ENCODE measurements at regions not wholly inside any gene's neighbourhood (a gene's known extent, or its start where the extent isn't known, plus 50 kb on each side); places are given as distances from the start of the nearest gene placed in this dataset.

DNA sequence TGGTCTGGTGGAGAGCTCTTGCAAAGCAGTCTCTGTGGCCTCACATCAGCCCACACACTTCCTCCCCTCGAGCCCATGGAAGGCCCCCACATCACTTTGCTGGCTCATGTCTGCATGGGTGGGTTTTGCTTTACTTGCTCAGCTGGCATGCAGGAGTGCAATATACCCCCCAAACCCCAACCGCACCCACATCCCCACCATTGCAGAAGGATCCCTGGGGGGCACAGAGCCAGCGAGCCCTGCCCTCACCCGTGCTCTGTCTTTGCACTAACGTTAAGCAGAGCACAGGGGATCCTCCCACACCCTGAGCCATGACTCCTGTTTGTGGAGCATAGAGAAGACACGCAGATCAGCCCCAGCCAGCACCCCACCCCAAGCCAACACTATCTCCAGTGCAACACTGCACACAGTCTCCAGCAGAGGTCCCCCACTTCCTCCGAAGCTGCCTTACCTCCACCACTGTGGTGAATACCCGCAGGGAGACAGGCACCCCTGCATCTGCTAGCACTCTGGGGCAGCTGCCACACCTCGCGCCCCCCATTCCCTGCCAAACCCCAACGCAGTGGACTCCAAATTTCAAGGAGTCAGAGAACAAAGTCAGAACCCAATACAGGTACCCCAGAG is 177.8 kb upstream of the RGPD4 start:
- TF ChIP-seq CTCF (IDR thresholded peaks at IDR 0.05) (no peak), POLR2AphosphoS5 (IDR thresholded peaks at IDR 0.05) (no peak), POLR2A (IDR thresholded peaks at IDR 0.05; ENCODE audit: low read depth) (no peak), EP300 (IDR thresholded peaks at IDR 0.05) (no peak)

Data from esophagus muscularis mucosa (tissue), 4 donors.